Nephron (organoid): ENCODE measurements at regions not wholly inside any gene's neighbourhood (a gene's known extent, or its start where the extent isn't known, plus 50 kb on each side); places are given as distances from the start of the nearest gene placed in this dataset.
"Not testable (repeated sequence)": the region's sequence is repeated elsewhere in the genome, so short reads cannot be mapped to it uniquely, and the experiment has no call there.

Experiments
- H3K27ac Mint-ChIP-seq, 3 experiments: 2 replicates each; pipeline ENCODE4 v1.8.0; 2020; ENCODE audit warnings: mixed read lengths in 3 of 3, mild to moderate bottlenecking in 2 of 3, moderate library complexity in 1 of 3
- H3K27me3 Mint-ChIP-seq: 2 replicates; pipeline ENCODE4 v1.8.0; 2021; ENCODE audit warnings: low read depth, mild to moderate bottlenecking, moderate library complexity, mixed read lengths
- H3K36me3 Mint-ChIP-seq: 2 replicates; pipeline ENCODE4 v1.8.0; 2020; ENCODE audit warnings: low read depth, mixed read lengths
- H3K4me1 Mint-ChIP-seq: 2 replicates; pipeline ENCODE4 v1.8.0; 2020; ENCODE audit warnings: mixed read lengths
- H3K4me3 Mint-ChIP-seq, 3 experiments: 2 replicates each; pipeline ENCODE4 v1.8.0; 2020; ENCODE audit warnings: mild to moderate bottlenecking in 3 of 3, mixed read lengths in 3 of 3, moderate library complexity in 2 of 3
- H3K9me3 Mint-ChIP-seq: 2 replicates; pipeline ENCODE4 v1.8.0; 2020; ENCODE audit warnings: mixed read lengths

GRCh38 chr1:149284773-149285172 is 181.4 kb upstream of the NBPF9 start:
- not testable (repeated sequence) for H3K36me3 Mint-ChIP-seq, H3K4me1 Mint-ChIP-seq, H3K27ac Mint-ChIP-seq, H3K27me3 Mint-ChIP-seq, H3K9me3 Mint-ChIP-seq, H3K4me3 Mint-ChIP-seq

- H3K4me1 Mint-ChIP-seq, H3K27me3 Mint-ChIP-seq, H3K27ac Mint-ChIP-seq, H3K4me3 Mint-ChIP-seq, H3K36me3 Mint-ChIP-seq, H3K9me3 Mint-ChIP-seq: not testable (repeated sequence)
These were observed 181.9 kb upstream of the NBPF9 start for GRCh38 chr1:149285205-149285604.

- H3K27me3 Mint-ChIP-seq, H3K27ac Mint-ChIP-seq, H3K9me3 Mint-ChIP-seq: not testable (repeated sequence)
These were observed 182.3 kb upstream of the NBPF9 start for GRCh38 chr1:149285638-149286037.

GRCh38 chr1:149288580-149288979 is 185.2 kb upstream of the NBPF9 start:
- H3K4me3 Mint-ChIP-seq, H3K4me1 Mint-ChIP-seq, H3K36me3 Mint-ChIP-seq, H3K27ac Mint-ChIP-seq, H3K9me3 Mint-ChIP-seq, H3K27me3 Mint-ChIP-seq: not testable (repeated sequence)

More at GRCh38 chr1:149285638-149286037, 182.3 kb upstream of the NBPF9 start:
- H3K4me1 Mint-ChIP-seq, H3K36me3 Mint-ChIP-seq: not testable (repeated sequence)
- H3K4me3 Mint-ChIP-seq, result peak overlapping the region; percentile 91

GRCh38 chr1:149300478-149301218 is 174.2 kb upstream of the NBPF19 start:
- H3K27ac Mint-ChIP-seq, H3K36me3 Mint-ChIP-seq, H3K4me3 Mint-ChIP-seq, H3K27me3 Mint-ChIP-seq, H3K9me3 Mint-ChIP-seq, H3K4me1 Mint-ChIP-seq: not testable (repeated sequence)

- not testable (repeated sequence) for H3K27me3 Mint-ChIP-seq, H3K36me3 Mint-ChIP-seq, H3K4me3 Mint-ChIP-seq, H3K9me3 Mint-ChIP-seq, H3K27ac Mint-ChIP-seq, H3K4me1 Mint-ChIP-seq
These were observed 173.6 kb upstream of the NBPF19 start for GRCh38 chr1:149301282-149301681.

GRCh38 chr1:149304796-149305195 is 170.0 kb upstream of the NBPF19 start:
- H3K4me1 Mint-ChIP-seq, H3K9me3 Mint-ChIP-seq, H3K27me3 Mint-ChIP-seq, H3K36me3 Mint-ChIP-seq, H3K4me3 Mint-ChIP-seq, H3K27ac Mint-ChIP-seq: not testable (repeated sequence)

- not testable (repeated sequence) for H3K9me3 Mint-ChIP-seq, H3K4me1 Mint-ChIP-seq, H3K27ac Mint-ChIP-seq, H3K36me3 Mint-ChIP-seq, H3K27me3 Mint-ChIP-seq, H3K4me3 Mint-ChIP-seq
These were observed 167.2 kb upstream of the NBPF19 start for GRCh38 chr1:149307640-149308039.

GRCh38 chr1:149314921-149315320 is 159.9 kb upstream of the NBPF19 start:
- not testable (repeated sequence) for H3K9me3 Mint-ChIP-seq, H3K4me1 Mint-ChIP-seq, H3K4me3 Mint-ChIP-seq, H3K27me3 Mint-ChIP-seq, H3K36me3 Mint-ChIP-seq, H3K27ac Mint-ChIP-seq

- H3K9me3 Mint-ChIP-seq, H3K36me3 Mint-ChIP-seq, H3K4me3 Mint-ChIP-seq, H3K27me3 Mint-ChIP-seq, H3K27ac Mint-ChIP-seq, H3K4me1 Mint-ChIP-seq: not testable (repeated sequence)
These were observed 153.7 kb upstream of the NBPF19 start for GRCh38 chr1:149320971-149321731.

- H3K4me1 Mint-ChIP-seq, H3K4me3 Mint-ChIP-seq, H3K27me3 Mint-ChIP-seq, H3K27ac Mint-ChIP-seq, H3K36me3 Mint-ChIP-seq, H3K9me3 Mint-ChIP-seq: not testable (repeated sequence)
These were observed 153.2 kb upstream of the NBPF19 start for GRCh38 chr1:149321732-149322016.

GRCh38 chr1:149330081-149330335 is 144.8 kb upstream of the NBPF19 start:
- H3K4me3 Mint-ChIP-seq, H3K9me3 Mint-ChIP-seq, H3K36me3 Mint-ChIP-seq, H3K4me1 Mint-ChIP-seq, H3K27ac Mint-ChIP-seq, H3K27me3 Mint-ChIP-seq: not testable (repeated sequence)

GRCh38 chr1:149336082-149336481 is 138.8 kb upstream of the NBPF19 start:
- H3K36me3 Mint-ChIP-seq, H3K9me3 Mint-ChIP-seq, H3K27me3 Mint-ChIP-seq, H3K4me1 Mint-ChIP-seq, H3K4me3 Mint-ChIP-seq, H3K27ac Mint-ChIP-seq: not testable (repeated sequence)

GRCh38 chr1:149338221-149338691 is 136.6 kb upstream of the NBPF19 start:
- H3K4me1 Mint-ChIP-seq, H3K27me3 Mint-ChIP-seq, H3K36me3 Mint-ChIP-seq, H3K9me3 Mint-ChIP-seq, H3K4me3 Mint-ChIP-seq, H3K27ac Mint-ChIP-seq: not testable (repeated sequence)

GRCh38 chr1:149338698-149339097 is 136.1 kb upstream of the NBPF19 start:
- H3K4me1 Mint-ChIP-seq, H3K9me3 Mint-ChIP-seq, H3K4me3 Mint-ChIP-seq, H3K27ac Mint-ChIP-seq, H3K36me3 Mint-ChIP-seq, H3K27me3 Mint-ChIP-seq: not testable (repeated sequence)

- not testable (repeated sequence) for H3K27me3 Mint-ChIP-seq, H3K27ac Mint-ChIP-seq, H3K9me3 Mint-ChIP-seq, H3K36me3 Mint-ChIP-seq, H3K4me1 Mint-ChIP-seq, H3K4me3 Mint-ChIP-seq
These were observed 125.4 kb upstream of the NBPF19 start for GRCh38 chr1:149349448-149349847.
